GM03348 (cell line): ENCODE measurements at regions not wholly inside any gene's neighbourhood (a gene's known extent, or its start where the extent isn't known, plus 50 kb on each side); places are given as distances from the start of the nearest gene placed in this dataset.
"Not testable (repeated sequence)": the region's sequence is repeated elsewhere in the genome, so short reads cannot be mapped to it uniquely, and the experiment has no call there.

ENCODE experiments used
- DNase-seq: peaks from one replicate; pipeline ENCODE4 v3.0.0; 2012; ENCODE audit warnings: low spot score

DNA sequence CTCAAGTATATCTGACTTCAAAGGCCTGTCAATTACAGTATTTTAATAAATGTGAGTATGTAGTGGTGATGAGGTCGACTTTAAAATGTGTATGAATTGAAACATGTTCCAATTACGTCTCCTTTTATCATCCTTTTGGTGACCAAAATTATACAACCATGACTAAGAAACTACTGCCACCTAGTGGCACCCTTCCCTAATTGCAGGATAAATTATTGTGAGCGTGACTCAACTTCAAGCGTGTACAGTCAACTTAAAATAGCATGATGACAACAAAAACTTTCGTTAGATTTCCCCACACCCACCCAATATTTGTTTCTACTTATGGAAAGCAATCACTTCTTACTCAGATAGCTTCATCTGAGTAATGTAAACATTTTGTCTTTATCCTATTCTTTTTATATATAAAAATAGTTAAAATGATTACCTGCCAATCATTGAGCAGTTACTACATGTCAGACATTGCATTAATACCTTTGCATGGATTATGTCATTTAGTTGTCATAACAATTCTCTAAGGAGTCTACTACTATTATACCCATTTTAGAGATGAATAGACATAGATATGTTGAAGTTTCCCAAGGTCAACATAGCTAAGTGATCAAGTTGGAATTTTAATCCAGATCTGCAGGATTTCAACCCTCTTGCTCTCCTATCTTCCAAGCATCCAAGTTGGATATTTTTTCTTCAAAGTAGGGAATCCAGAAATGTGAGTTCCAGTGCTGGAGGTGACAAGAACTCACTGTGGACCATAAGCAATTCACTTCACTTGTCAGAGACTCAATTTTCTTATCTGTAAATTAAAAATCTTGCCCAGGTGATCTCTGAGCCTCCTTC is 106.0 kb downstream of the MEX3B start:
- DNase-seq, result no peak

DNA sequence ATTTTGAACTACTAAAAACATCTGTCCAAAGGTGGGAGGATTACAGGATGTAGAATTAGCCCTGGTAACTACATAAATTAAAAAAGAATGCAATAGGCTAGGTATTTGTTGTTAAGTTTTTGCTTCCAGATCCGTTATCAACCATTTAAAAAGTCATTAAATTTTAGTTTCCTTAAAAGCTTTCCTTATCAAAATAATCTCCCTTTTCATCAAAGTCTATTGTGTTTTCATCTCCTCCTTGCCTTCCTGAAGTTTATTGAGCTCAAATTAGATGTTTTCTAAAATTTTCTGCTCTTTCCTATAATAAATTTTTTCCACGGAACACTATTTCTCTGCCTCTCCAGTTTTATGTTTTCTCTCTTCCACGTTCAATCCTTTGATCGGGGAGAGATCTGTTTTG is 108.6 kb downstream of the MEX3B start:
- DNase-seq, result no peak

DNA sequence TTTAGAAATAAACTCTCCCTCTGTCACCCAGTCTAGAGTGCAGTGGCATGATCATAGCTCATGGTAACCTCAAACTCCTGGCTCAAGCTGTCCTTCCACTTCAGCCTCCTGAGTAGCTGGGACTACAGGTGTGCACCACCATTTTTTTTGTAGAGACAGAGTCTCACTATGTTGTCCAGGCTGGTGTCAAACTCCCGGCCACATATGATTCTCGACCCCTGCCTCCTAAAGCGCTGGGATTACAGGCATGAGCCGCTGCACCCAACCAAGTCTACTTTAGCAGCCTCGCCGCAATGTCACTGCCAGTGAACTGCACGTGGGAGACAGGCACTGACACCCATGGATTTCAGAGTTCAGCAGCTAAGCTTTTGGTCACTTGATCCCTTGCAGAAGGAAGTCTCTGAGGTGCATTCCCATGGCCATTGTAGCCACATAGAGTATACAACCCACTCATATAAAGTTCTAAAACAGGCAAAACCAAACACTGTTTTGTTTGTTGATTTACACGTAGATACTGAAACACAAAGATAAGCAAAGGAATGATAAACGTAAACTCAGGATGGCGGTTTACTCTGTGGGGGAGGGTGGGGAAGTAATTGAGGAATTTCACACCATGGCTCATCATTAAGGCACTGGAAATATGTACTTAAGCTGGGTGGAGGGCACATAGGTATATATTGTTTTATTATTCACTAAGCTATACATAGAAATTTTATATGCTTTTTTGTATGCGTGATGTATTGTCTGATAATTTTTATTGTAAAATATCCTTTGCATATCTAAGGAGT is 115.0 kb downstream of the MEX3B start:
- DNase-seq, result no peak

DNA sequence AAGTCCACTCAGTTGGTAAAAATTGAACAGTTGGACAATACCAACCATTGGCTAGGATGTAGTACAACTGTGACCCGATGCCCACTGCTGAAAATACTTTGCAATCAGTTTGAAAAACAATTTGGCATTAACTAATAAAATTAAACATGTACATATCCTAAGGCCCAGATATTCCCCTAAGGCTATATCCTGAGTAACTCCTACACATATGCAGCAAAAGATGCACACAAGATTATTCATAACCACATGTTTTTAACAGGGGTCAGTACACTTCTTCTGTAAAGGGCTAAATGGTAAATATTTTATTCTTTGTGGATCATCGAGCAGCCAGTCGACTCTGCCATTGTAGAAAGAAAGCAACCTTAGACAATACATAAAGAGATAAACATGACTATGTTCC is 116.3 kb downstream of the MEX3B start:
- DNase-seq, result no peak

DNA sequence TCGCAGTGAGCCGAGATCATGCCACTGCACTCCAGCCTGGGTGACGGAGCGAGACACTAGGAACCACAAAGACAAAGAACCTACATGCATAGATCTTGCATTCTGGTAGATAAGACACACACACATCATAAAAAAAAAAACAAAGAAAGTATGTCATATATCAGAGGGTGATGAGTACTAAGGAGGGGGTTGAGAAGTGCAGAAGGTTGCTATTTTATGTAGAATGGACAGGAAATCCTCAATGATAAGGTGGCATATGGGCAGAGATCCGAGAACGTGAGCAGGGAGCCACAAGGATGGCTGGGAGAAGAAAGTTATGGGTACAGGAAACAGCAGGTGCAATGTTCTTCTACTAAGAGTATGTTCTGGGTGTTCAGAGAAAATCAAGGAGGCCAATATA is 118.8 kb downstream of the MEX3B start:
- DNase-seq, result no peak

DNA sequence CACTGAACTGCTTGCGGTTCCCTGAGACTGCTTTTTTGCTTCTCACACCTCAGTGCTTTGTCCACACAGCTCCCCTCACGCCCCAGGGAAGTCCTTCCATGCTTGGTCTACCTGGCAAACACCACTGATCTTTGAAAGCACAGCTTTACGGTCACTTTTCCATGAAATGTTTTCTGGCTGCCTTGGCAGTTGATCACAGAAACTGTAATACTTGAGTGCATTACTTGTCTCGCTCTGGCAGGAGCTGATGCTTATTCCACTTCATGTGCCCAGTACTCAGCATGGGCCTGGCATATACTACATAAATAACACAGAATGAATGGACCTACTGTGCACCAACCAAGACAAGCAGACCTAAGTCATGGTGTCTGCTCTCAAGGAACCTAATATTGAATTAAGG is 121.1 kb downstream of the MEX3B start:
- no peak for DNase-seq

DNA sequence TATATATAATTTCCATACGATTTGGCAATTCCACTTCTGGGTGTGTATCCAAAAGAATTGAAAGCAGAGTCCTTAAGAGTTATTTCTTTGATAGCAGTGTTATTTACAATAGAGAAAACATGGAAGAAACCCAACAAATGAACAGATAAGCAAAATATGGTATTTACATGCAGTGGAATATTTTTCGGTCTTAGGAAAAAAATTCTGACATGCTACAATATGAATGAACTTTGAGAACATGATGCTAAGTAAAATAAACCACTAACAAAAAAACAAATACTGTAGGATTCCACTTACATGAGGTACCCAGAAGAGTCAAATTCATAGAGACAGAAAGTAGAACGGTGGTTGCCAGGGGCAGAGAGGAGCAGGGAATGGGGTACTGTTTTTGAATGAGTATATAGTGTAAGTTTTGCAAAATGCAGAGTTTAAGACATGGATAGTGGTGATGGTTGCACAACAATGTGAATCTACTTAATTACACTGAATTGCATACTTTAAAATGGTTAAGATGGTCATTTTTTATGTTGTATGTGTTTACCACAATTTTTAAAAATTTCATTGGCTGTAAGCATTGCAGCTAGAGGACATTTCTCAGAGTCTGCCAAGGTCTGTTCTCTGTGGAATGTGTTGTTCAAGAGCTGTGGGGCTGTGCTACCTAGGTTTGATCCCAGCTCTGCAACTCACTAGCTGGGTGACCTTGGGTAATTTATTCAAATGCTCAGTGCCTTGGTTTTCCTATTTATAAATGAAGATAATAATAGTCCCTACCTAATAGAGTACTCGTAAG is 122.1 kb downstream of the MEX3B start:
- DNase-seq, result no peak

DNA sequence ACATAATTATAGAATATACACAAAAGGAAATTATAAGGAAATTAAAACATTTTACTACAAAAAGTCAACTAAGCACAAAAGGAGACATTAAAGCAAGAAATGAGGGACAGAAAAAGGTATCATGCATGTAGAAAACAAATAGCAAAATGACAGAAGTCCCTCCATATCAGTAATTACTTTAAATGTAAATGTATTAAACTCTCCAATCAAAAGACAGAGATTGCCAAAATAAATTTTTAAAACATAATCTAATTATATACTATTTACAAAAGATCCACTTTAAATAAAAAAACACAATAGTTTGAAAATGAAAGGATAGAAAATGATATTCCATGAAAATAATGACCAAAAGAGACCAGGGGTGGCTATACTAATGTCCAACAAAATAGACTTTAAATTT is 123.7 kb downstream of the MEX3B start:
- DNase-seq, result no peak

DNA sequence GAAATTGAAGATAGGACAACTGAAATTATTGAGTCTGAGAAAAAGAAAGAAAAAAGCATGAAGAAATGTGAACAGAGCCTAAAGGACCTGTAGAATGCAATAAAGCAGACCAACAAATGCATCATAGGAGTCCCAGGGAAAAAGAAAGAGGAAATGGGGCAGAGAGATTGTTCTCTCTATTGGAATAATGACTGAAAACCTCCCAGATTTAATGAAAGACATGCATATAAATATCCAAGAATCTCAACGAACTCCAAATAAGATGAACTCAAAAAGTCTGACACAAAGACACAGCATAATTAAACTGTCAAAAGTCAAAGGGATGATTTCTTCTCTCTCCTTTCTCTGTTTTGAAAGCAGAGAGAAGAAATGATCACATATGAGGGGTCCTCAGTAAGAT is 124.7 kb downstream of the MEX3B start:
- no peak for DNase-seq

DNA sequence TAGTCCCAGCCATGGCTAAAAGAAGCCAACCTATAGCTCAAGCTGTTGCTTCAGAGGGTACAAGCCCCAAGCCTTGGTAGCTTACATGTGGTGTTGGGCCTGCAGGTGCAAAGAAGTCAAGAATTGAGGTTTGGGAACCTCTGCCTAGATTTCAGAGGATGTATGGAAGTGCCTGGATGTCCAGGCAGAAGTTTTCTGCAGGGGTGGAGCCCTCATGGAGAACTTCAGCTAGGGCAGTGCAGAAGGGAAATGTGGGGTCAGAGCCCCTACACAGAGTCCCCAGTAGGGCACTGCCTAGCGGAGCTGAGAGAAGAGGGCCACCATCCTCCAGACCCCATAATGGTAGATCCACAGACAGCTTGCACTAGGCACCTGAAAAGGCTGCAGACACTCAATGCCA is 127.1 kb downstream of the MEX3B start:
- not testable (repeated sequence) for DNase-seq

DNA sequence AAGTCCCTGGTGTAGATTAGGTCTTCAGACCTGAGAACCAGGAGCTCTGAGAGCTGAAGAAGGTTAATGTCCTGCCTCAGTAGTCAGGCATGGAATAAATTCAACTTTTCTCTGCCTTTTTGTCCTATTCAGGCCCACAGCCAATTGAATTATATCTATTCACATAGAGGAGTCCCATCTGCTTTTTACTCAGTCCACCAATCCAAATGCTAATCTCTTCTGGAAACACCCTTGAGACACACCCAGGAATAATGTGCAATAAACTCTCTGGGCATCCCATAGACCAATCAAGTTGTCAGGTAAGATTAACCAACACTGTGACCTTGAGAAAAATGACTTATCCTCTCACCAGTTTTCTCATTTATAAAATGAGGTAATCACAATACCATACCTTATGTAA is 129.4 kb downstream of the MEX3B start:
- DNase-seq, result no peak

DNA sequence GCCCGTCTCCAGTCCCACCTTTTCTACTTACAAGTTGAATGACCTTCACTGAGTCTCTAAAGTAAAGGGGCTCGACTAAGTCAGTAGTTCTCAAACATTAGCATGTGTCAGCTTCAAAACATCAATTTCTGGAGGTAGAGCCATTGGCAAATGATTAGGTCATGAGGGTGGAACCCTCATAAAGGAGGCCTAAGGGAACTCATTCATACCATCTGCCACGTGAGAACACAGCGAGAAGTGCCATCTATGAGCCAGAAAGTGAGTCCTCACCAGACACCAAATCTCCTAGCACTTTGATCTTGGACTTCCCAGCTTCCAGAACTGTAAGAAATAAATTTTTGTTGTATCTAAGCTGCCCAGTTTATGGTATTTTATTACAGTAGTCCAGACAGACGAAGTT is 129.8 kb downstream of the MEX3B start:
- DNase-seq, result no peak

DNA sequence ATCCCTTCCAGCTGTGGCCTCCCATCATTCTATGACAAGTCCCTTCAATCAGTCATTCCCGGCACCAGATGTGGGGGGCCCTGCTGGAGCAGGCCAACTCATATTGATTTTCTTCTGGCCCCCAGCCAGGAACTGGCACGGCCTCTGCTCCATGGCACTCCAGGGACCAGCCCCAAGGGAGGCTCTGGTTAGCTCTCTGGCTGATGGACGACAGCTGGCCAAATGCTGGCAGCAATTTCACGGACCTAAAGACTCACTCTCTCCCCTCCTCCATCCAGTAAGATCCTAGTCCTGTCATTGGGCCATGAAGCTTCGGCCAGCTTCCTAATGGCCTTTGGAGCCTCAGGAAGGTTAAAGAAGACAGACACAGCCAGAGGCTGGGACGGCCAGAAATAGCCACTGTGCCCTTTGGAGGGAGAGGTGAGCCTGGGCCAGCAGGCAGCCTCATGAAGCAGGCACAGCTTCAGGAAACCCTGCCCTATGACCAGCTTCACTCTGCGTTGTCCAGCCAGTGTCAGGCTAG is 131.0 kb downstream of the MEX3B start:
- DNase-seq, result no peak

DNA sequence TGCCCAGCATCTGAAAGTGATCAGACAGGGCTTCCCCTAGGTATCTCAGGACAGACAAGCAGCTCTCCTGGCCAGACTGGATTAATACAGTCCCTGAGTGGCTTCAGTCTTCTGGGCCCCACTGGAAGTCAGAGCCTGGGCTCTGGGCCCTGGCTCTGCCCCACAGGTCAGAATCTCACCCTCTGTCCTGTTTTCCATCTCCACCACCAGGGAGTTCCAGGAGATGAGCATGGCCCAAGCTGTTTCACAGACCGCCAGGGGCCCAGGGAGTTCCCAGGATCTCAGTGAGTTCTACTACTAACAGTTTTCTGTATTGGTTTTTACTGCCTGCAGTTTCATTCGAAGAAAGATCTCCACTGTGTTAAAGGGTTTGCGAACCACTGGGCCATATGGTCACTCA is 131.5 kb downstream of the MEX3B start:
- no peak for DNase-seq

DNA sequence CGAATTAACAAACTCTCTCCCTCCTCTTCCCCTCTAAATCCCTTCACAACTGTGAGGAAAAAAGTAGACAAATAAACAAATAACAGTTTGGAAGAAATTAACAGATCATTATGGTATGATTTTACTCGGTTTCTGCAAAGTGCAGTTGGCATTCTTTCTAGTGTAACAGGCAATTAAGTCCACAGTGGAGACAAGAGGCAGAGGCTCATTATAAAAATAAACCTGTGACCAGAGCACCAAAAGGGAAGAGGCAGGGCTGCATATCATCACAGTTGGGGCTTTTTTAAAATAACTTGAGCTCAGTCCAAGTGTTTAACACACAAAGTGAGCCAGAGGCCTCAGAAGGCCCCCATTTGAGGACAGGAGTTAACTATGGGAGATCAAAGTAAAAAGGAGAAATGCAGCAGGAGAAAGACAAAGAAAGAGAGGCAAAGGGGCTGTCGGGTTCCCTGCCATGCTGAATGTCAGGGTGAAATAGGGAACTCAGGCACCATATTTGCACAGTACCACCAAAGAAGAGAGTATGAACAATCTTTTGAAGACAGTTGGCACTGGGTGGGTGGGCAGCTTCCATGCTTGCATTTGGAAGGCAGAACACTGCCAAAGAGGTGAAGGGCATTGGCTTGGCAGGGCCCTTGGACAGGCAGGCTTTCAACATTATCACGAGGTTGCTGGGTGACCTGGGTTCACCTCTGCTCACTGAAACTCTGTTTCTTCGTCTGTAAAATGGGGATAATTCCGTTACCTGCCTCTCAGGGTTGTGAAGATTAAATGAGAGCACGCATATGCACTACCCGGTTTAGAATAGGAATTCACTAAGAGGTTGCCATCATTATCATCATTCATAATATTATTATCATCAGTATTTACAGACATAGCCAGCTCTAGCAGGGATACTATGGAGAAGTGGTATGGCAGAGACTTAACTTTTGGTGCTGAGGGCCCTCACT is 134.5 kb downstream of the MEX3B start:
- no peak for DNase-seq

DNA sequence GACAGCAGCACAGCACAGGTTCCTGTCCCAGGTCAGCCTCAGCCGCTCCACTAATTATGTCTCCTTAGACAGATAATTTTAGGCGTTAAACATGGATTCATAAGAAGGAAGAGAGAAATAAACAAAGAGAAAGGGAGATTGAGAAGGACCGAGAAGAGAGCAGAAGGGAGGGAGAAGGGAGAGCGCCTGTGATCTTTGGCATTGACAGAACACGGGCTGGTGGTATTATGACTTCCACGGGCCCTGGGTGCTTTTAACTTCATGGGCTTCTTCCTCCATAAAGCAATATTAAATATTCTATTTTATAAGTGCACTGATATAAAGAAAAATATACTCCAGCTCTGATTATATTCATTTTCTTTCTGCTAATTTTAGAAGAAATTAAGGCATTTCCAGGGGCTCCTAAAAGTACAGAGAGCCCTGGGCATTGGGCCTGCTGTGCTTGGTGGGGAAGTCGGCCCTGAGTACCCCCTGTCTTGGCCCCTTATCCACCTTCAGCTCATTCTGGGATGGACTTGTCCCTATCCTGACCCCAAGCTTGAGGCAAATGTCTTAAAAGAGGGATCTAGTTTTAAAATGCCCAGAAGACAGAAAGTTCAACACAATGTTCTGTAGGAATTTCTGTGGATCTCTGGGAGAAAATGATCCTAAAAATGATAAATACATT is 135.3 kb downstream of the MEX3B start:
- no peak for DNase-seq

DNA sequence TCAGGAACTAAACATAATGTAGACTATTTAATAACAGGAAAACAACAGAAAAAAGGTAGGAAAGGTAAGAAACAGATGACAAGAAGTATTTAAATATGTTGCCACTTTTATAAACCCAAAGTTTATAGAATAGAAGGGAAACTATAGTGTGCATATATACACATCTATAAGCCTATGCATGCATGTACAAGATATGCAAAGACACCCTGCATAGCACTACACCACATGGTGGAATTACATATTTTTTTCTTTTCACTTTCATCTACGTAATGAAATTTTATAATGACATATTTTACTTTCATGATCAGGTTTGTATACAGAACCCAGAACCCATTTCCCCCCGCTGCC is 136.8 kb downstream of the MEX3B start:
- DNase-seq, result no peak

DNA sequence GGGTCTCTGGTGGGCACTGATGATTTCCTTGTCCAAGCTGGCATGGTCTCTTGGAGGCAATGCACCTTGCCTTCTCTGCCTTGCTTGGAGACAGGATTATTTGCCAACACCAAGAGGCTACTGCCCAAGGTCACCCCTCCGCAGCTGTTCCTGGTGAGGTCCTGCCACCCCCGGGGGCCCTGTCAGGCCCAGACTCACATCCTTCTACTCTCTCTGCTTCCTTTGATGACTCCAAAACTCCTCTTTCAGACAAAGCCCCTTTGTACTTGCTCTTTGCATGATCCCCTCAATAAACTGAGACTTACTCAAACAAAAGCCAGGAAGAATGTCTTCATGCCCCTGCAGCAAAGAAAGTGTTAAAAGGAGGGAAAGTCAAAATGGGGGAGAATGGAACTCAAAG is 137.7 kb downstream of the MEX3B start:
- DNase-seq, result no peak

DNA sequence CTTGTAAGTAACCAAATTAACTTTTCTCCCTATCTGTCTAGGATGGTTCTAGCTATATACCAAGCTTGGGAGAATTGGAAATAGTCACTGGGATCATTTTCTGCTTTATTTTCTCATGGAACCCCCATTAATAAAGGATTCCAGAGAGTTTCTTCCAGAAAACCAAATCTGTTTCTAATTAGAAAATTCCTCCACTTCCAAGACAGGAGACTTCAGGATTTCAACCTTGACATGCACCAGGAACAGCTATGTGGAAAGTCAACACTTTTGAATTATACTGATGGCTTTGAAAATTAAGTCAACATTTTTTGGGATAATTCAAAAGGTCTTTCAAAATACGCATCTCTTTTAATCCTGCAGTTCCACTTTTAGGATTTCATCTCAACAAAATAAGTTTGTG is 138.3 kb downstream of the MEX3B start:
- no peak for DNase-seq

DNA sequence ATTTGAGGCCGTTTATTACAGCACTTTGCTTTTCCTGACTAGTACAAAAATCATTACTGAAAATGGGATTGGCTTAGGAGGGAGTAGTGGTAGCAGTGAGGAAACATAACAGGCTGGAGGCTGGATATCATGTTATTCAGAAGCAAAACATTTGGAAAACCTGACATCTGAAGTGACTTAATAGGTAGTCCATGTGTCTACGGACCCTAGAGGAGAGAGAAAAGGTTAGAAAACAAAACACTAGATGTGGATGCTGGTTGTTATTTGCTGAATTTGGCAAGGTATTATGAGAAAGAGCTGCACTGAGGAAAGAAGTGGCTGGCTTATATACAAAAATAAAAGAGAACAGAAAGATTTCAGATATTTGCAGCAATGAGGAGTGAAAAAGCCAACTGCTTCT is 139.9 kb downstream of the MEX3B start:
- DNase-seq, result no peak

DNA sequence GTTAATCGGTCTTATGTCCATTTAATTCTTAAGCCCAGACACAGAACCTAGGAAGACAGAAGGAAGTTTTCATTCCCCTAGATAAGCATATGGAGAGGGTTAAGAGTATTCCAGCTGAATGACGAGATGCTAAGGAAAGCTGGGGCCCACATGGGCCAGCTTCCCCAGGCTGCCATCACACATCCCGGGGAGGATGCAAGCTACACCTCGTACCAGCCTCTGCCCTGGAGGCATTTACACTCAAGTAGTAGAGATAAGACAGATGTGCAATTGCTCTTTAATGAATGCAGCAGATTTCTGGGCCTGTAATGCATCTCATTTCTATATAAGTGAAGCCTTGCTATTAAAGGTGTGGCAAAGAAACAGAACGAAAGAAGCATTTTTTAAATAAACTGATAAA is 144.5 kb downstream of the MEX3B start:
- no peak for DNase-seq
